ENCODE measurements at regions not wholly inside any gene's neighbourhood (a gene's known extent, or its start where the extent isn't known, plus 50 kb on each side); places are given as distances from the start of the nearest gene placed in this dataset.

GRCh38 chr9:20227166-20227874 is 395.0 kb downstream of the MLLT3 start:
- no peak overlapping the region for H3K27ac ChIP-seq
- TF ChIP-seq, protein P1, sequence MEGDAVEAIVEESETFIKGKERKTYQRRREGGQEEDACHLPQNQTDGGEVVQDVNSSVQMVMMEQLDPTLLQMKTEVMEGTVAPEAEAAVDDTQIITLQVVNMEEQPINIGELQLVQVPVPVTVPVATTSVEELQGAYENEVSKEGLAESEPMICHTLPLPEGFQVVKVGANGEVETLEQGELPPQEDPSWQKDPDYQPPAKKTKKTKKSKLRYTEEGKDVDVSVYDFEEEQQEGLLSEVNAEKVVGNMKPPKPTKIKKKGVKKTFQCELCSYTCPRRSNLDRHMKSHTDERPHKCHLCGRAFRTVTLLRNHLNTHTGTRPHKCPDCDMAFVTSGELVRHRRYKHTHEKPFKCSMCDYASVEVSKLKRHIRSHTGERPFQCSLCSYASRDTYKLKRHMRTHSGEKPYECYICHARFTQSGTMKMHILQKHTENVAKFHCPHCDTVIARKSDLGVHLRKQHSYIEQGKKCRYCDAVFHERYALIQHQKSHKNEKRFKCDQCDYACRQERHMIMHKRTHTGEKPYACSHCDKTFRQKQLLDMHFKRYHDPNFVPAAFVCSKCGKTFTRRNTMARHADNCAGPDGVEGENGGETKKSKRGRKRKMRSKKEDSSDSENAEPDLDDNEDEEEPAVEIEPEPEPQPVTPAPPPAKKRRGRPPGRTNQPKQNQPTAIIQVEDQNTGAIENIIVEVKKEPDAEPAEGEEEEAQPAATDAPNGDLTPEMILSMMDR (IDR thresholded peaks at IDR 0.05), result no peak
- TF ChIP-seq ZFX (IDR thresholded peaks at IDR 0.05; ENCODE audit: borderline replicate concordance), result no peak

DNA sequence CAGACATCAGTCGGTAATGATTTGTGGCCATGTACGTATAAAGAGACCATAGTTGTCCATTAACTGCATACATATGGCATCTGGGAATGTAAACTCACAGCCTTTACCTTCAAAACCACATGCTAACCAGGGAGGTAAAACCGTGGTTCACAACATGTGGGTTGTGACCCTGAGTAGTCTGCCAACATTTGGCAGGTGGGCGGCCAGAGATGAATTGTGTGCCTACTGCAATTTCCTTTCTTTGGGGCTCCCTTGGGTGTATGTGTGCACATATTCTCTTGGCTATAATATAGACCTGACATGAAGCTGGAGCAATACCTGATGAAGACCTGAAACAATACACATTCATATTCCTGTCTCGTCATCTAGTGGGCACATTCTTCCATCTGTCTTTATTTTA is 396.0 kb downstream of the MLLT3 start:
- H3K27ac ChIP-seq, result no peak overlapping the region
- TF ChIP-seq, protein P1 (IDR thresholded peaks at IDR 0.05), result no peak
- no peak for TF ChIP-seq ZFX (IDR thresholded peaks at IDR 0.05; ENCODE audit: borderline replicate concordance)

DNA sequence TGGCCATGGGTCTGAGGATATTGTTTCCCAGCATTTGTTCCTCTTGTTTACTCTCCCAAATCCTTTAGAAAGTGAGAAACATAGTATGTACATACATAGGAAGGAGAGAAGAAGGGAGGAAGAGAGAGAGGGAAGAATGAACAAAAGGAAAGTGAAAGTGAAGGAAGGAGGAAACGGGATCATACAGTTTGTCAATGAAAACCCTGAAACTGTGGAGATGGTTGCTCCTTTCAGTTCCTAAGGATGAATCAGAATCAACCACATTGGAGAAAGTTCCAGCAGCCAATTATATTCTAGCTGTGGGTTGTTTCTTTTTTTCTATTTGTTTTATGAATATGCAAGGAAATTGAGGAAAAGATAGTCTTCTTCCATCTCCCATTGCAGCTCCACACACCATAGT is 396.5 kb downstream of the MLLT3 start:
- no peak overlapping the region for H3K27ac ChIP-seq
- no peak for TF ChIP-seq ZFX (IDR thresholded peaks at IDR 0.05; ENCODE audit: borderline replicate concordance)
- TF ChIP-seq, protein P1 (IDR thresholded peaks at IDR 0.05), result no peak

DNA sequence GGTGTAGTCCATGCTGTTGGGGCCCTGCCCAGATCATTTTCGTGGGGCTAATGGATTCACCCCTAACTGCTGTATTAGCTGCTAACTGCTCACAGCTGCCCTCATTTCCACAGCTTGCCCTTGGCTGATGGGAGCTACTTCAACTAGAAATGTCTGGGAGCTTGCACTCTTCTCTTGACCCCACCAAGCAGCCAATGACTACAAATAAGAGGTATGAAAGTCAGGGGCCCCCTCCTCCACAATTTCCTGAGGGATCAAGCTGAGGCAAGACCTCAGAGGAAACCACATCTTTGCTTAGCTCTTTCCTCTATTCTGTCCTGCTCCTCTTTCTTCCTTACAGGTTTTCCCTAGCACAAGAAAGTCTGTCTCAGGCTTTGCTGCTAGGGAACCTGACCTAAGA is 397.5 kb downstream of the MLLT3 start:
- H3K27ac ChIP-seq, result no peak overlapping the region
- no peak for TF ChIP-seq ZFX (IDR thresholded peaks at IDR 0.05; ENCODE audit: borderline replicate concordance)
- TF ChIP-seq, protein P1 (IDR thresholded peaks at IDR 0.05), result no peak

DNA sequence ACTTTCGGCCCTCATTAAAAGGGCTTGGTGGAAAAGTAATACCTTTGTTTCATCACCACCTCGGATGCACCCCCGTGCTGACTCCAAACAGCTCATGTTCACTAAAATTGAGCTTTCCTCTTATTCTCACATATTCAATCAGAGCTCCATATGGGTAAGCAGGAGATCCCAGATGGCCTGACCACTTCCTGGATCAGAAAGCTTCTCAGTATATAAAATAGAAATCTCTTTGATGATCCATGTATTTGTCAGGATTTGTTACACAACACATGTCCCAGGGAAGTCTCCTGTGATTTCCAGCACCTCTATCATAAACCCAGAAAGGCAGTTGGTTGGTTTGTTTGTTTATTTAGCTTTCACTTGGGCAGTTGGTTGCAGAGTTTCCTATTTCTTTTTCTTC is 402.0 kb downstream of the MLLT3 start:
- H3K27ac ChIP-seq, result no peak overlapping the region
- TF ChIP-seq, protein P1 (IDR thresholded peaks at IDR 0.05), result no peak
- no peak for TF ChIP-seq ZFX (IDR thresholded peaks at IDR 0.05; ENCODE audit: borderline replicate concordance)

DNA sequence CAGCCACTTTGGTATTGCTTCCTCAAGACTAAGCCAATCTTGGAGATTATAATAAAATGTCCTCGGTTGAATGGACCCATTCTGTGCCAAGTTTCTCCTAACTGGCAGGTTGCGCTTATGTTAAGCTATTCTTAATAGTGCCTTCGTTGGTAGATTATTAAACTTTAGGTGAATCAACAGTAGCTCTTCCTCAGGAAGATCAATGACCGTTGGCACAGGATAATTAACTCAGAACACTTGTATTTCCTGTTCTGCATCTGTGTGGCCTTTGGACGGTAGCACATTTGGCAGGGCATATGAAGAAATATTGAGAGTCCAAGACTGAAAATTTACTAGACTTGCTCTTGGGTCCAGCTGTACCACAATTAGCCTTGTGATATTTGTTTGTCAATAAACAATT is 402.9 kb downstream of the MLLT3 start:
- TF ChIP-seq, protein P1 (IDR thresholded peaks at IDR 0.05), result no peak
- no peak for TF ChIP-seq ZFX (IDR thresholded peaks at IDR 0.05; ENCODE audit: borderline replicate concordance)
- no peak overlapping the region for H3K27ac ChIP-seq

GRCh38 chr9:20217596-20217995 is 404.7 kb downstream of the MLLT3 start:
- TF ChIP-seq, protein P1 (IDR thresholded peaks at IDR 0.05), result no peak
- no peak for TF ChIP-seq ZFX (IDR thresholded peaks at IDR 0.05; ENCODE audit: borderline replicate concordance)
- no peak overlapping the region for H3K27ac ChIP-seq

All from 22Rv1 (cell line).